HCT116 (cell line): ENCODE measurements at regions not wholly inside any gene's neighbourhood (a gene's known extent, or its start where the extent isn't known, plus 50 kb on each side); places are given as distances from the start of the nearest gene placed in this dataset.

Source experiments
- CEBPB ChIP-seq: IDR thresholded peaks from 2 replicates; pipeline ENCODE4 v1.6.1; 2012; ENCODE audit warnings: low read depth
- ELF1 ChIP-seq: IDR thresholded peaks from 2 replicates; pipeline ENCODE4 v1.6.1; 2012; ENCODE audit warnings: low read depth, borderline replicate concordance
- EZH2 ChIP-seq: fragments of 200-600 bp; sonication (generic); IDR thresholded peaks from 2 replicates; pipeline ENCODE4 v1.6.1; 2017; ENCODE audit warnings: antibody characterized with exemption, mixed run types
- EZH2phosphoT487 ChIP-seq: fragments of 200-600 bp; IDR thresholded peaks from 2 replicates; pipeline ENCODE4 v1.6.1; 2018; ENCODE audit warnings: antibody characterized with exemption, borderline replicate concordance
- JUND ChIP-seq: IDR thresholded peaks from 2 replicates; pipeline ENCODE4 v1.6.1; 2012
- POLR2A ChIP-seq: IDR thresholded peaks from 2 replicates; pipeline ENCODE4 v1.7.0; 2011; ENCODE audit warnings: borderline replicate concordance; ENCODE audit not compliant: insufficient read depth, insufficient read length; ENCODE audit errors: extremely low read depth
- POLR2AphosphoS5 ChIP-seq: IDR thresholded peaks from 2 replicates; pipeline ENCODE4 v1.6.1; 2011; ENCODE audit warnings: mild to moderate bottlenecking, low read depth, low read length, moderate library complexity
- SP1 ChIP-seq: IDR thresholded peaks from 2 replicates; pipeline ENCODE4 v1.6.1; 2012; ENCODE audit warnings: low read depth
- TCF7L2 ChIP-seq: IDR thresholded peaks from 2 replicates; pipeline ENCODE4 v1.7.0; 2011; ENCODE audit warnings: borderline replicate concordance, inconsistent platforms; ENCODE audit not compliant: insufficient read depth, insufficient read length; ENCODE audit errors: extremely low read depth
- YY1 ChIP-seq: IDR thresholded peaks from 2 replicates; pipeline ENCODE4 v1.6.1; 2011; ENCODE audit warnings: low read length, low read depth, moderate library complexity, mild to moderate bottlenecking; ENCODE audit not compliant: insufficient replicate concordance; ENCODE audit errors: extremely low read depth
- TF ChIP-seq, protein P1 (sequence below), 3 experiments: fragments of 200-600 bp in 1 of 3; sonication (generic) in 1 of 3; IDR thresholded peaks in 2 of 3; conservative IDR thresholded peaks in 1 of 3; 2 replicates each; pipeline ENCODE4 v1.5.1; 2012 to 2017; ENCODE audit warnings: low read depth in 2 of 3, low read length in 2 of 3, antibody characterized with exemption in 1 of 3, borderline replicate concordance in 1 of 3, control low read depth in 1 of 3, mild to moderate bottlenecking in 1 of 3, mixed read lengths in 1 of 3, mixed run types in 1 of 3, moderate library complexity in 1 of 3; ENCODE audit not compliant: insufficient read depth in 1 of 3
- TF ChIP-seq, protein P2 (sequence below): IDR thresholded peaks from 2 replicates; pipeline ENCODE4 v1.6.1; 2011; ENCODE audit warnings: mild to moderate bottlenecking, low read length, moderate library complexity; ENCODE audit not compliant: insufficient replicate concordance; ENCODE audit errors: extremely low read depth
- TF ChIP-seq, protein P3 (sequence below): IDR thresholded peaks from 2 replicates; pipeline ENCODE4 v1.6.1; 2012; ENCODE audit warnings: low read depth

DNA sequence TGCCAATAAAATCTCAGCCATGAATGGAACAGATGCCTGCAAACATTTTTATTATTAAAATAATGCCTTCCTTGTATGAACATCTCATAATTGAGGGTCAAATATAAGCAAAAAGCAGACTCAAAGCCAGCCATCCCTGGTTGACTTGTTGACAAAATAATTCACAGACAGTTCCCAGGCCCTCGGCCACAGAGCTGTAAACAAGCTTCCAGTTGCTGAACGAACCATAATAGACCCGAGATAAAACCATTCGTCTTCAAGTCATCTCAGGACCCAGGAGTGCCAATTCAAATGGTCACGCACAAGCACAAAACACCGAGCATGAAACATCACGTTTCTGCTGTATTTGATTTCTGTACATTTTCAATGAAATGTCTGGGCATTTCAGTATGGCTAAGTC, 113.3 kb upstream of the CDYL start:
- no peak for TF ChIP-seq POLR2AphosphoS5
- TF ChIP-seq POLR2A = no peak
- TF ChIP-seq, protein P1, sequence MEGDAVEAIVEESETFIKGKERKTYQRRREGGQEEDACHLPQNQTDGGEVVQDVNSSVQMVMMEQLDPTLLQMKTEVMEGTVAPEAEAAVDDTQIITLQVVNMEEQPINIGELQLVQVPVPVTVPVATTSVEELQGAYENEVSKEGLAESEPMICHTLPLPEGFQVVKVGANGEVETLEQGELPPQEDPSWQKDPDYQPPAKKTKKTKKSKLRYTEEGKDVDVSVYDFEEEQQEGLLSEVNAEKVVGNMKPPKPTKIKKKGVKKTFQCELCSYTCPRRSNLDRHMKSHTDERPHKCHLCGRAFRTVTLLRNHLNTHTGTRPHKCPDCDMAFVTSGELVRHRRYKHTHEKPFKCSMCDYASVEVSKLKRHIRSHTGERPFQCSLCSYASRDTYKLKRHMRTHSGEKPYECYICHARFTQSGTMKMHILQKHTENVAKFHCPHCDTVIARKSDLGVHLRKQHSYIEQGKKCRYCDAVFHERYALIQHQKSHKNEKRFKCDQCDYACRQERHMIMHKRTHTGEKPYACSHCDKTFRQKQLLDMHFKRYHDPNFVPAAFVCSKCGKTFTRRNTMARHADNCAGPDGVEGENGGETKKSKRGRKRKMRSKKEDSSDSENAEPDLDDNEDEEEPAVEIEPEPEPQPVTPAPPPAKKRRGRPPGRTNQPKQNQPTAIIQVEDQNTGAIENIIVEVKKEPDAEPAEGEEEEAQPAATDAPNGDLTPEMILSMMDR (IDR thresholded peaks at IDR 0.05 in 2 of 3, conservative IDR thresholded peaks at IDR 0.05 in 1 of 3; ENCODE audit: borderline replicate concordance in 1 of 3, insufficient read depth in 1 of 3, low read depth in 2 of 3, low read length in 2 of 3) = no peak
- TF ChIP-seq, protein P2, sequence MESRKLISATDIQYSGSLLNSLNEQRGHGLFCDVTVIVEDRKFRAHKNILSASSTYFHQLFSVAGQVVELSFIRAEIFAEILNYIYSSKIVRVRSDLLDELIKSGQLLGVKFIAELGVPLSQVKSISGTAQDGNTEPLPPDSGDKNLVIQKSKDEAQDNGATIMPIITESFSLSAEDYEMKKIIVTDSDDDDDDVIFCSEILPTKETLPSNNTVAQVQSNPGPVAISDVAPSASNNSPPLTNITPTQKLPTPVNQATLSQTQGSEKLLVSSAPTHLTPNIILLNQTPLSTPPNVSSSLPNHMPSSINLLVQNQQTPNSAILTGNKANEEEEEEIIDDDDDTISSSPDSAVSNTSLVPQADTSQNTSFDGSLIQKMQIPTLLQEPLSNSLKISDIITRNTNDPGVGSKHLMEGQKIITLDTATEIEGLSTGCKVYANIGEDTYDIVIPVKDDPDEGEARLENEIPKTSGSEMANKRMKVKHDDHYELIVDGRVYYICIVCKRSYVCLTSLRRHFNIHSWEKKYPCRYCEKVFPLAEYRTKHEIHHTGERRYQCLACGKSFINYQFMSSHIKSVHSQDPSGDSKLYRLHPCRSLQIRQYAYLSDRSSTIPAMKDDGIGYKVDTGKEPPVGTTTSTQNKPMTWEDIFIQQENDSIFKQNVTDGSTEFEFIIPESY = no peak
- no peak for TF ChIP-seq TCF7L2
- no peak for TF ChIP-seq EZH2phosphoT487
- TF ChIP-seq EZH2 = no peak
- TF ChIP-seq JUND = no peak
- TF ChIP-seq YY1 = no peak
- TF ChIP-seq ELF1 = no peak
- TF ChIP-seq, protein P3, sequence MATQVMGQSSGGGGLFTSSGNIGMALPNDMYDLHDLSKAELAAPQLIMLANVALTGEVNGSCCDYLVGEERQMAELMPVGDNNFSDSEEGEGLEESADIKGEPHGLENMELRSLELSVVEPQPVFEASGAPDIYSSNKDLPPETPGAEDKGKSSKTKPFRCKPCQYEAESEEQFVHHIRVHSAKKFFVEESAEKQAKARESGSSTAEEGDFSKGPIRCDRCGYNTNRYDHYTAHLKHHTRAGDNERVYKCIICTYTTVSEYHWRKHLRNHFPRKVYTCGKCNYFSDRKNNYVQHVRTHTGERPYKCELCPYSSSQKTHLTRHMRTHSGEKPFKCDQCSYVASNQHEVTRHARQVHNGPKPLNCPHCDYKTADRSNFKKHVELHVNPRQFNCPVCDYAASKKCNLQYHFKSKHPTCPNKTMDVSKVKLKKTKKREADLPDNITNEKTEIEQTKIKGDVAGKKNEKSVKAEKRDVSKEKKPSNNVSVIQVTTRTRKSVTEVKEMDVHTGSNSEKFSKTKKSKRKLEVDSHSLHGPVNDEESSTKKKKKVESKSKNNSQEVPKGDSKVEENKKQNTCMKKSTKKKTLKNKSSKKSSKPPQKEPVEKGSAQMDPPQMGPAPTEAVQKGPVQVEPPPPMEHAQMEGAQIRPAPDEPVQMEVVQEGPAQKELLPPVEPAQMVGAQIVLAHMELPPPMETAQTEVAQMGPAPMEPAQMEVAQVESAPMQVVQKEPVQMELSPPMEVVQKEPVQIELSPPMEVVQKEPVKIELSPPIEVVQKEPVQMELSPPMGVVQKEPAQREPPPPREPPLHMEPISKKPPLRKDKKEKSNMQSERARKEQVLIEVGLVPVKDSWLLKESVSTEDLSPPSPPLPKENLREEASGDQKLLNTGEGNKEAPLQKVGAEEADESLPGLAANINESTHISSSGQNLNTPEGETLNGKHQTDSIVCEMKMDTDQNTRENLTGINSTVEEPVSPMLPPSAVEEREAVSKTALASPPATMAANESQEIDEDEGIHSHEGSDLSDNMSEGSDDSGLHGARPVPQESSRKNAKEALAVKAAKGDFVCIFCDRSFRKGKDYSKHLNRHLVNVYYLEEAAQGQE = no peak
- TF ChIP-seq CEBPB = no peak
- no peak for TF ChIP-seq SP1
